ENCODE measurements at regions not wholly inside any gene's neighbourhood (a gene's known extent, or its start where the extent isn't known, plus 50 kb on each side); places are given as distances from the start of the nearest gene placed in this dataset.

- Histone ChIP-seq H3K27me3 (ENCODE audit: insufficient read depth, low read depth, low read length) (no peaks in the 10 kb centered on the region), H3K27ac (ENCODE audit: low read length) (no peak overlapping the region), H3K9ac (ENCODE audit: low read length) (no peak overlapping the region), H3K9me3 (ENCODE audit: low read length) (no peaks in the 10 kb centered on the region), H3F3A (ENCODE audit: insufficient read depth, low read length, poor library complexity, severe bottlenecking) (no peaks in the 10 kb centered on the region), H3K36me3 (ENCODE audit: insufficient read depth, low read length) (no peaks in the 10 kb centered on the region), H3K4me2 (ENCODE audit: low read length) (no peak overlapping the region), H3K9me2 (ENCODE audit: insufficient read depth, low read length) (no peaks in the 10 kb centered on the region), H3K79me2 (replicated peaks; ENCODE audit: insufficient read depth, low read length) (no peaks in the 10 kb centered on the region), H2AFZ (ENCODE audit: low read depth, low read length) (no peak overlapping the region), H3K4me3 (ENCODE audit: low read length) (no peak overlapping the region), H4K20me1 (ENCODE audit: insufficient read depth) (no peaks in the 10 kb centered on the region)
- TF ChIP-seq EZH2 (IDR thresholded peaks at IDR 0.05; ENCODE audit: borderline replicate concordance, insufficient read depth, low read length, poor library complexity, severe bottlenecking), result no peak
- TF ChIP-seq RAD21 (conservative IDR thresholded peaks at IDR 0.05), result no peak
- TF ChIP-seq MXI1 (conservative IDR thresholded peaks at IDR 0.05; ENCODE audit: poor library complexity, severe bottlenecking), result no peak
- TF ChIP-seq REST (IDR thresholded peaks at IDR 0.05; ENCODE audit: borderline replicate concordance), result no peak
- TF ChIP-seq SMC3 (conservative IDR thresholded peaks at IDR 0.05; ENCODE audit: poor library complexity), result no peak
- no peak for TF ChIP-seq EP300 (conservative IDR thresholded peaks at IDR 0.05; ENCODE audit: poor library complexity, severe bottlenecking)
- no peak for TF ChIP-seq CTCF (IDR thresholded peaks at IDR 0.05; ENCODE audit: poor library complexity, severe bottlenecking)
- TF ChIP-seq TAF1 (IDR thresholded peaks at IDR 0.05; ENCODE audit: low read depth), result no peak
- TF ChIP-seq POLR2AphosphoS5 (IDR thresholded peaks at IDR 0.05), result no peak
Observed at GRCh38 chr5:165349735-165350134, 1844.3 kb downstream of the MAT2B start.

- H3F3A ChIP-seq (ENCODE audit: insufficient read depth, low read length, poor library complexity, severe bottlenecking), result no peaks in the 10 kb centered on the region
- no peaks in the 10 kb centered on the region for H4K20me1 ChIP-seq (ENCODE audit: insufficient read depth)
- no peak overlapping the region for H3K4me3 ChIP-seq (ENCODE audit: low read length)
- no peak overlapping the region for H2AFZ ChIP-seq (ENCODE audit: low read depth, low read length)
- no peaks in the 10 kb centered on the region for H3K27me3 ChIP-seq (ENCODE audit: insufficient read depth, low read depth, low read length)
- H3K36me3 ChIP-seq (ENCODE audit: insufficient read depth, low read length), result no peaks in the 10 kb centered on the region
- TF ChIP-seq CTCF (IDR thresholded peaks at IDR 0.05; ENCODE audit: poor library complexity, severe bottlenecking) (no peak), SMC3 (conservative IDR thresholded peaks at IDR 0.05; ENCODE audit: poor library complexity) (no peak), TAF1 (IDR thresholded peaks at IDR 0.05; ENCODE audit: low read depth) (no peak), EP300 (conservative IDR thresholded peaks at IDR 0.05; ENCODE audit: poor library complexity, severe bottlenecking) (no peak), RAD21 (conservative IDR thresholded peaks at IDR 0.05) (no peak), EZH2 (IDR thresholded peaks at IDR 0.05; ENCODE audit: borderline replicate concordance, insufficient read depth, low read length, poor library complexity, severe bottlenecking) (no peak), REST (IDR thresholded peaks at IDR 0.05; ENCODE audit: borderline replicate concordance) (no peak), MXI1 (conservative IDR thresholded peaks at IDR 0.05; ENCODE audit: poor library complexity, severe bottlenecking) (no peak), POLR2AphosphoS5 (IDR thresholded peaks at IDR 0.05) (no peak)
- H3K79me2 ChIP-seq (replicated peaks; ENCODE audit: insufficient read depth, low read length), result no peaks in the 10 kb centered on the region
- no peaks in the 10 kb centered on the region for H3K9me2 ChIP-seq (ENCODE audit: insufficient read depth, low read length)
- no peaks in the 10 kb centered on the region for H3K9me3 ChIP-seq (ENCODE audit: low read length)
- H3K4me2 ChIP-seq (ENCODE audit: low read length), result no peak overlapping the region
- H3K27ac ChIP-seq (ENCODE audit: low read length), result no peak overlapping the region
- no peak overlapping the region for H3K9ac ChIP-seq (ENCODE audit: low read length)
Observed at GRCh38 chr5:165351342-165351741, 1845.9 kb downstream of the MAT2B start.
